ENCODE measurements at regions not wholly inside any gene's neighbourhood (a gene's known extent, or its start where the extent isn't known, plus 50 kb on each side); places are given as distances from the start of the nearest gene placed in this dataset.

- TF ChIP-seq CTCF (conservative IDR thresholded peaks at IDR 0.05; ENCODE audit: low read depth in 2 of 2) (no peak), CREB1 (CRISPR knock-in tag; IDR thresholded peaks at IDR 0.05; ENCODE audit: low read depth) (no peak)
Observed at GRCh38 chr9:69980041-69980440, 63.6 kb upstream of the MAMDC2 start.
